Bronchial epithelial cell (primary cell): ENCODE measurements at regions not wholly inside any gene's neighbourhood (a gene's known extent, or its start where the extent isn't known, plus 50 kb on each side); places are given as distances from the start of the nearest gene placed in this dataset.

Experiments
- DNase-seq: peaks from one replicate; pipeline ENCODE4 v3.0.0-alpha.2; 2010; ENCODE audit warnings: low read depth
- FAIRE-seq: peaks from 2 replicates; lab custom pipeline; 2011; peaks lifted over from hg19 to GRCh38; lab: Jason Lieb, UNC
- H3K27me3 ChIP-seq: 2 replicates; pipeline ENCODE4 v1.5.1; 2011; ENCODE audit warnings: low read length; ENCODE audit not compliant: control insufficient read depth, insufficient read depth
- H3K36me3 ChIP-seq: 2 replicates; pipeline ENCODE4 v1.5.1; 2011; ENCODE audit warnings: low read length; ENCODE audit not compliant: control insufficient read depth, insufficient read depth
- H3K4me3 ChIP-seq: 2 replicates; pipeline ENCODE4 v1.5.1; 2011; ENCODE audit warnings: mild to moderate bottlenecking, low read depth, low read length, control low read depth
- TF ChIP-seq, protein P1 (sequence below): IDR thresholded peaks from 2 replicates; pipeline ENCODE4 v1.5.1; 2011; ENCODE audit warnings: mild to moderate bottlenecking, moderate library complexity, low read length, control low read depth, inconsistent platforms; ENCODE audit not compliant: insufficient read depth, severe bottlenecking

DNA sequence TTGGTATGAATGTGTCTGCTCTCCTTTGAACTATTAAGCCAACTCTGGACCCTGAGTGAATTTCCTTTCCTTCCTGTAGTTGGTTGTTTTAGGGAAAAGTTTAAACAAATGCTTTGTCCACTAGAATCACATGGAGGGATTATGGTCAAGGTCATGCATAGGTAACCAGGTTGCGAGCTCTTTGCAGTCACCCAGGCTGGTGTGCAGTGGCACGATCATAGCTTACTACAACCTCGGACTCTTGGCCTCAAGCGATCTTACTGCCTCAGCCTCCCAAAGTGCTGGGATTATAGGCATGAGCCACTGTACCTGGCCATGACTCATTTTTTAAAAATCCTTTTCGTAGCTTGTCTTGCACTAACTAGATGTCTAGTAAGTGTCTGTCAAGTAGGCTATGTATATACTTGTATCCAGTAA is 88.0 kb upstream of the SOX4 start:
- Histone ChIP-seq H3K4me3 (no peak overlapping the region), H3K36me3 (no peaks in the 10 kb centered on the region), H3K27me3 (no peaks in the 10 kb centered on the region)
- TF ChIP-seq, protein P1, sequence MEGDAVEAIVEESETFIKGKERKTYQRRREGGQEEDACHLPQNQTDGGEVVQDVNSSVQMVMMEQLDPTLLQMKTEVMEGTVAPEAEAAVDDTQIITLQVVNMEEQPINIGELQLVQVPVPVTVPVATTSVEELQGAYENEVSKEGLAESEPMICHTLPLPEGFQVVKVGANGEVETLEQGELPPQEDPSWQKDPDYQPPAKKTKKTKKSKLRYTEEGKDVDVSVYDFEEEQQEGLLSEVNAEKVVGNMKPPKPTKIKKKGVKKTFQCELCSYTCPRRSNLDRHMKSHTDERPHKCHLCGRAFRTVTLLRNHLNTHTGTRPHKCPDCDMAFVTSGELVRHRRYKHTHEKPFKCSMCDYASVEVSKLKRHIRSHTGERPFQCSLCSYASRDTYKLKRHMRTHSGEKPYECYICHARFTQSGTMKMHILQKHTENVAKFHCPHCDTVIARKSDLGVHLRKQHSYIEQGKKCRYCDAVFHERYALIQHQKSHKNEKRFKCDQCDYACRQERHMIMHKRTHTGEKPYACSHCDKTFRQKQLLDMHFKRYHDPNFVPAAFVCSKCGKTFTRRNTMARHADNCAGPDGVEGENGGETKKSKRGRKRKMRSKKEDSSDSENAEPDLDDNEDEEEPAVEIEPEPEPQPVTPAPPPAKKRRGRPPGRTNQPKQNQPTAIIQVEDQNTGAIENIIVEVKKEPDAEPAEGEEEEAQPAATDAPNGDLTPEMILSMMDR: no peak
- FAIRE-seq (no peak), DNase-seq (peak; percentile 72)

DNA sequence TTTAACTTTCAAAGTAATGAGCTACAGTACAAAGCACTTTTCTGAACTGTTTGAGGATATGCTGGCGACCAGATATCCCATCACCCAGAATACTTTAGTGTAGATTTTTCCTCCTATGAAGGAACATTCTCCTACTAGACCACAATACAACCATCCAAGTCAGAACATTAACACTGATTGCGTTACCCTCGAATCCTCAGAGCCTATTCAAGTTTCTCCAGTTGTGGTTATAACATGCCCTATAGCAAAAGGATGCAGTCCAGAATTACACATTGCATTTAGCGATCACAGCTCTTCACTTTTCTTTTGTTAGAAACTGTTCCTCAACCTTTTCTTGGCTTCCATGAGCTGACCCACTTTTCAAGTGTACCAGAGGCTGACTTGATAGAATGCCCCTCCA is 87.4 kb upstream of the SOX4 start:
- Histone ChIP-seq H3K27me3 (no peaks in the 10 kb centered on the region), H3K36me3 (no peaks in the 10 kb centered on the region), H3K4me3 (no peak overlapping the region)
- no peak for FAIRE-seq
- DNase-seq: no peak
- TF ChIP-seq, protein P1: no peak

DNA sequence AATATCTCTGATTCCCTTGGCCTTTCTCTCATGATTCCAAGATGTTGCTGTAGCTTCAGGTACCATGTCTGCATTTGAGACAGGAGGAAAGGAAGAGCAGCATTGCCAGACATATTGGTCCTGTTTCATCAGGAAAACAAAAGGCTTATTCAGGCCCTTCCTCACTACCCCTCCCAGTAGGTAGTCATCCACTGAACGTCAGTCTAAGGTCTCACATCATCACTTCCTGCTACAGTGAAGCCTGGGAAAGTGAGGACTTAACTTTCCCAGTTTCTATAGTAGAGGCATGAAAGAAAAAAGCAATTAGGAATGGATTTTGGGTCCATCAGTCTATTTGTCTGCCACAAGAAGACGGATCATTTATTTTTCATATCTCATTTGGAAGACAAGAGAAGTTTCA is 85.7 kb upstream of the SOX4 start:
- FAIRE-seq (peak; percentile 43), DNase-seq (peak; percentile 85)
- H3K27me3 ChIP-seq: no peaks in the 10 kb centered on the region

DNA sequence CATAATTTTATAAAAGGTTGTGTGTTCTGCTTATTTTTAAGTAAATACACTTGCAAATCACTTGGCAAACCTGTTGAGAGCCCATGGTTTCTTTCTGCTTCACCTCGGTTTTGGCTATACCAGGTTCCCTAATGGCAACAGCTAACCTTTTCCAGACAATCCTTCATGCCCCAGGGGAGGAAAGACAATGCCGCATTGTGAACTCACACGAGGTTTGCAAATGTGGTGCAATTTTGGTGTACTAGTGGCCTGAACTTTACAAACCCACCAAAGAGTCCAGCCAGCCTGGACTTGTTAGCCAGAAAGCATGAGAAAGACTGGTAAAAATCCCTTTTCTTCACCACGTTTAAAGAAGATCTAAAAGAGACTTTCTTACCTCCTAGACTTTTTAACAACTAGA is 84.8 kb upstream of the SOX4 start:
- DNase-seq: no peak
- TF ChIP-seq, protein P1: no peak
- Histone ChIP-seq H3K27me3 (no peaks in the 10 kb centered on the region), H3K4me3 (no peak overlapping the region), H3K36me3 (no peaks in the 10 kb centered on the region)
- FAIRE-seq: no peak

More for the DNA sequence above, 85.7 kb upstream of the SOX4 start:
- H3K36me3 ChIP-seq: no peaks in the 10 kb centered on the region
- TF ChIP-seq, protein P1: no peak
- no peak overlapping the region for H3K4me3 ChIP-seq

DNA sequence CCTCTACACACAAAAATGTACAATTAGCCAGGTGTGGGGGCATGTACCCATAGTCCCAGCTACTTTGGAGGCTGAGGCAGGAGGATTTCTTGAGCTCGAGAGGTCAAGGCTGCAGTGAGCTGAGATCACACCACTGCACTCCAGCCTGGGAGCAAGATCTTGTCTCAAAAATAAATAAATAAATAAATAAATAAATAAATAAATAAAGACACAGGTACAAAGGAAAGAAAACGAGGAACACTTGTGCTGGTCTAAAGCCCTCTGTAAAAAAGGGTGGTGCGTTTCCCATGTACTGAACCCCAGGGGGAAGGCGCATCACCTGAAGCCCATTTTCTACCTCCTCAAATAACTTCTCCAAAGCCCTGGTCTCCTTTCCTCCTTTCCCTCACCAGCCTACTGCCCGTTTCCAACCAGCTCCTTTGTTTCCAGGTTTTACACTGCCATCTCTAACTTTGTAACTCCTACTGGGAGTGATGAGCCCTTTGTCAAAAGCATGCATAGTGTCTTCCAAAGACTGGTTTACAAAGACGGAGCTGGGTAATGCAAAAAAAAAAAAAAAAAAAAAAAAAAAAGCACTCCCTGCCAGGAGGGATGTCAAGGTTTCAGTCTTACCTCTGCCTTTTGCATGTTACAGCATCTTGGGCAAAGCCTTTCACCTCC is 81.5 kb upstream of the SOX4 start:
- FAIRE-seq (no peak), DNase-seq (no peak)
- Histone ChIP-seq H3K27me3 (no peaks in the 10 kb centered on the region), H3K4me3 (no peak overlapping the region), H3K36me3 (no peaks in the 10 kb centered on the region)
- TF ChIP-seq, protein P1: no peak

DNA sequence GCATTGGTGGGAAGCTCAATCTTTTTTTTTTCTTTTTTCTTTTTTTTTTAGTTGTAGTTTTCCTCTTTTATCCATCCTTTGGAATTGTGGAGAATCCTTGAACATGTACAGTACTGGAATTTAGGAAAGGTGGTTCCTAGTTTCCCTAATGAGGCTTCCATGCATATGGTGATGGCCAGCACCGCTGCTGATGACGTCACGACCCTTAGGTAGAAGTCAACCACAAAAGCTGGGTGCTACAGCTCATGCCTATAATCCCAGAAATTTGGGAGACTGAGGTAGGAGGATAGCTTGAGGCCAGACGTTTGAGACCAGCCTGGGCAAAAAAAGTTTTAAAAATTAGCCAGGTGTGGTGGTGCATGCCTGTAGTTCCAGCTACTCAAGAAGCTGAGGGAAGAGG is 79.3 kb upstream of the SOX4 start:
- Histone ChIP-seq H3K27me3 (no peaks in the 10 kb centered on the region), H3K4me3 (no peak overlapping the region), H3K36me3 (no peaks in the 10 kb centered on the region)
- FAIRE-seq (peak; percentile 72), DNase-seq (no peak)
- TF ChIP-seq, protein P1: no peak
